Testis (tissue), 2 donors: ENCODE measurements at regions not wholly inside any gene's neighbourhood (a gene's known extent, or its start where the extent isn't known, plus 50 kb on each side); places are given as distances from the start of the nearest gene placed in this dataset.

Experiments
- POLR2A ChIP-seq: fragments of 450-650 bp; IDR thresholded peaks from one replicate; pipeline ENCODE4 v1.6.1; 2017; ENCODE audit warnings: antibody characterized with exemption, mild to moderate bottlenecking, moderate library complexity
- TF ChIP-seq, protein P1 (sequence below), 3 experiments: fragments of 450-650 bp in 2 of 3; fragments of 200-600 bp in 1 of 3; sonication (generic) in 1 of 3; IDR thresholded peaks; one replicate each; pipeline ENCODE4 v1.5.1; 2016 to 2019; ENCODE audit warnings: antibody characterized with exemption in 3 of 3, mild to moderate bottlenecking in 2 of 3, moderate library complexity in 1 of 3

DNA sequence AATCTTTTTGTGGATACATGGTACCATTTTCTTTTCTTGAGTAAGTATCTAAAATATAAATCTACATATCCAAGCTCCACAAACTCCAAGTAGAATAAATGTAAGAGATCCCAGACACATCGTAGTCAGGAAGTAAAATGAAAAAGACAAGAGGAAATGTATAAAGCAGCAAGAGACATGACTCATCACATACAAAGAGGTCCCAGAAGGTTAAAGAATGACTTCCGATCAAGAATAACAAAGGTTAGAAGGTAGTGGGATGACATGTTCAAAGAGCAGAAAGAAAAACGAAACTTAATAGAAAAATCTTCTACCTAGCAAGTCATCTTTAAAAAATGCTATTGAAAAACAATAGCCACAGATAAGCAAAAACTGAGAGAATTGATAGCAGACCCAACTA, 705.8 kb downstream of the NR2F2 start:
- TF ChIP-seq POLR2A, result no peak
- TF ChIP-seq, protein P1, sequence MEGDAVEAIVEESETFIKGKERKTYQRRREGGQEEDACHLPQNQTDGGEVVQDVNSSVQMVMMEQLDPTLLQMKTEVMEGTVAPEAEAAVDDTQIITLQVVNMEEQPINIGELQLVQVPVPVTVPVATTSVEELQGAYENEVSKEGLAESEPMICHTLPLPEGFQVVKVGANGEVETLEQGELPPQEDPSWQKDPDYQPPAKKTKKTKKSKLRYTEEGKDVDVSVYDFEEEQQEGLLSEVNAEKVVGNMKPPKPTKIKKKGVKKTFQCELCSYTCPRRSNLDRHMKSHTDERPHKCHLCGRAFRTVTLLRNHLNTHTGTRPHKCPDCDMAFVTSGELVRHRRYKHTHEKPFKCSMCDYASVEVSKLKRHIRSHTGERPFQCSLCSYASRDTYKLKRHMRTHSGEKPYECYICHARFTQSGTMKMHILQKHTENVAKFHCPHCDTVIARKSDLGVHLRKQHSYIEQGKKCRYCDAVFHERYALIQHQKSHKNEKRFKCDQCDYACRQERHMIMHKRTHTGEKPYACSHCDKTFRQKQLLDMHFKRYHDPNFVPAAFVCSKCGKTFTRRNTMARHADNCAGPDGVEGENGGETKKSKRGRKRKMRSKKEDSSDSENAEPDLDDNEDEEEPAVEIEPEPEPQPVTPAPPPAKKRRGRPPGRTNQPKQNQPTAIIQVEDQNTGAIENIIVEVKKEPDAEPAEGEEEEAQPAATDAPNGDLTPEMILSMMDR (IDR thresholded peaks at IDR 0.05), result no peak
